GM18858 (cell line): ENCODE measurements at regions not wholly inside any gene's neighbourhood (a gene's known extent, or its start where the extent isn't known, plus 50 kb on each side); places are given as distances from the start of the nearest gene placed in this dataset.

Source experiments
- ATAC-seq: cut with Tn5 transposase; IDR thresholded peaks from one replicate; pipeline ENCODE4 v1.9.1; 2021; ENCODE audit not compliant: unreplicated experiment

DNA sequence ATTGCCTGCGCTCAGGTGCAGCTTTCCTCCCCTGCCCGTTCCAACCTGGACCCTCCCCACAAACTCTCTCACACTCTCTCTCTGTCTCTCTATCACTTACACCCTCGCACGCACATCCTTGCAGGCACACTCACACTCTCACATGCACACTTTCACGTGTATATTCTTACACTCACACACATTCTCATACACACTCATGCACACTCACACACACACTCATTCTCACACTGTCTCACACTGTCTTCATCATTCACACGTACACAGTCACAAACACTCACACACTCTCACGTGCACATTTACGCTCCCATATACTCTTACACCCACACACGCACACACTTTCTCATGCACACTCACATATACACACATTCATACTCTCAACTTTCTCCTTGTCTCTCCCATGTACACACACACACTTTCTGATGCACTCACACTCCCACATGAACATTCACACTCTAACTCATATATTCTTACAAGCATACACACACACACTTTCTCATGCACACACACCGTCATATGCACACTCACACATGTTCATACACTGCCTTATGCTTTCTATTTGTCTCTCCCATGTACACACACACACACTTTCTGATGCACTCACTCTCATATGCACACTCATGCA is 229.3 kb downstream of the SNX18 start:
- no peak for ATAC-seq

- no peak for ATAC-seq
These were observed 228.8 kb downstream of the SNX18 start for GRCh38 chr5:54746346-54746745.

DNA sequence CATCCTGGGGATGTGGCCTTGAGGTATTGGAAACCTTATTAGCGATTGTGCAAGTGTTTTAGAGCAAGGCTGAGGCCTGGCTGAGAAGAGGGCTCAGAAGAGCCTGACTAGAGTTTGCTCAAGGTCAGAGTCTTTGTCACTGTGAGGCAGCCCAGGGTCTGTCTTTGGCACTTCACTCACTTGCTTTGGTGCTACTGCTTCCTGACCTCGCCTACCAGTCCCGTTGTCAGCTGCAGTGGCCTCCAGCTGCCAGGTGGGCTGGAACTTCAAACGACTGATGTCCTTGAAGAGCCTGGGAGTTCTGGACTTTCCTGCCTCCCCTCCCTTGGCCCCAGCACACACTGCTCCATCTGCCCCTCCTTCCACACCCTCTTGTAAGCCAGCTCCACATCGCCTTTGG is 228.0 kb downstream of the SNX18 start:
- ATAC-seq = no peak

- ATAC-seq = peak; percentile 77
These were observed 226.6 kb downstream of the SNX18 start for GRCh38 chr5:54743997-54744788.

GRCh38 chr5:54743581-54743980 is 226.0 kb downstream of the SNX18 start:
- no peak for ATAC-seq

- ATAC-seq = no peak
These were observed 224.9 kb downstream of the SNX18 start for GRCh38 chr5:54742417-54742891.

- ATAC-seq = no peak
These were observed 224.2 kb downstream of the SNX18 start for GRCh38 chr5:54741711-54742110.

DNA sequence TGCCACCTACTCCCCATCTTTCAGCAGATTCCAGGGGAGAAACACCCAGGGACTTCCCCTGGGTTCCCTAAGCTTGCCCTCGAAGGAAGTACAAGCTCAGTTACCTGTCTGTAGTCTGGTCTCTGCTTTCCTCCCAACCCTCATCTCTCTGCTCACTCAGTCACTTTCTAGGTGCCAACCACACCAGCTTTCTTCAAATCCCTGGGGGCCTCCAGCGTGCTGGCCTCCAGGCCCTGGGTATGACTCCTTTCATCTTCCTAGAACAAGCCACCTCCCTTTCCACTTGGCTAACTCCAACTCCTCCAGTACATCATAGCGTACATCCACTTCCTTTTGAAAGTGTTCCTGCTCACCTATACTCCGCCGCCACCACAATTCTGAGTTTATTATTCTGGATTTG is 222.6 kb downstream of the SNX18 start:
- no peak for ATAC-seq

- no peak for ATAC-seq
These were observed 221.8 kb downstream of the SNX18 start for GRCh38 chr5:54739371-54739770.

- ATAC-seq = no peak
These were observed 221.4 kb downstream of the SNX18 start for GRCh38 chr5:54738973-54739367.

- no peak for ATAC-seq
These were observed 220.8 kb downstream of the SNX18 start for GRCh38 chr5:54738118-54738972.

- ATAC-seq = no peak
These were observed 218.6 kb downstream of the SNX18 start for GRCh38 chr5:54736003-54736797.

- no peak for ATAC-seq
These were observed 215.5 kb downstream of the SNX18 start for GRCh38 chr5:54733101-54733500.

DNA sequence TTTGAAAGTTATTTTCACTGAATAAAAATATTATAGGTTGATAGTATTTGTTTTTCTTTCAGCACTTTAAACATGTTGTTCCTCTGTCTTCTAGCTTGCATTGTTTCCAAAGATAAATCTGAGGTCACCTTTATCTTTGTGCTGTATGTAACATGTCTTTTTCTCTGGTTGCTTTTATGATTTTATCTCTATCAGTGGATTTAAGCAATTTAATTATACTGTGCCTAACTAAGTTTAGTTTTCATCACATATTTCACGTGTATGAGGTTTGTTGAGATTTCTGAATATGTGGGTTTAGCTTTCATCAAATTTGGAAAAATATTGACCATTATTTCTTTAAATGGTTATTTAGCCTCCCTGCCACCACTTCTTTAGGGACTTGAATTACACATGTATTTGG is 214.5 kb downstream of the SNX18 start:
- ATAC-seq = no peak

- ATAC-seq = no peak
These were observed 211.0 kb downstream of the SNX18 start for GRCh38 chr5:54728588-54728915.

DNA sequence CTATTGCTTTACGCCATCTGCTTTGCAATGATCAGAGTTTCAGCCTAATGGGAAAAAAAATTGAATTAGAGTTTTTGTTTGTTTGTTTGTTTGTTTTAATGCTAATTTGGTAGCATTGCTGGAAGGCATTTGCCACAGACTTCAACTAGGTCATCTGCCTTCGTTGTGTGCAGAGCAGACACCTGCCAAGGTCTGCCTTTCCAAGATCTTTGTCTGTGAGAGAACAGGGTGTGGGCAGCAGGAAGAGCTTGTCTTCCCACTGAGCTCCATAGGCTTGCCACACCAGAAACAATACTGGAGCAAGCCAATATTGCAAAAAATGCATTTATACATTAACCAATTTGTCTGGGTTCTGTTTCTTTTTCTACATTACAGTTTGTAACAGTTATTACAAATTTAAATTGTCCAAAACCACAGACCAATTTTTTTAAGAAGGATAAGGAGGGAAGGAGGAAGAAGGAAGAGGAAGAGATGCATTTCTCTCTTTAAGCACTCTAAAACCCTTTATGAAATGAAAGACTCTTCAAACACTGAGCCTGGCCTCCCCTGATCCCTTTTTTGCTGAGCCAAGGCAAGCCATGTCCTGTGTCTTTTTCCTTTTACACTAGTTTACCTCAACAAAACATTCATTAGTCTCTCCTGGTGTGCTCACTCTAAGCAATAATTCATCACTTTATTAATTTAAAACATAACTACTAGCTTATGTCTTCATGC is 210.5 kb downstream of the SNX18 start:
- ATAC-seq = no peak

- ATAC-seq = no peak
These were observed 208.1 kb downstream of the SNX18 start for GRCh38 chr5:54725391-54726280.

DNA sequence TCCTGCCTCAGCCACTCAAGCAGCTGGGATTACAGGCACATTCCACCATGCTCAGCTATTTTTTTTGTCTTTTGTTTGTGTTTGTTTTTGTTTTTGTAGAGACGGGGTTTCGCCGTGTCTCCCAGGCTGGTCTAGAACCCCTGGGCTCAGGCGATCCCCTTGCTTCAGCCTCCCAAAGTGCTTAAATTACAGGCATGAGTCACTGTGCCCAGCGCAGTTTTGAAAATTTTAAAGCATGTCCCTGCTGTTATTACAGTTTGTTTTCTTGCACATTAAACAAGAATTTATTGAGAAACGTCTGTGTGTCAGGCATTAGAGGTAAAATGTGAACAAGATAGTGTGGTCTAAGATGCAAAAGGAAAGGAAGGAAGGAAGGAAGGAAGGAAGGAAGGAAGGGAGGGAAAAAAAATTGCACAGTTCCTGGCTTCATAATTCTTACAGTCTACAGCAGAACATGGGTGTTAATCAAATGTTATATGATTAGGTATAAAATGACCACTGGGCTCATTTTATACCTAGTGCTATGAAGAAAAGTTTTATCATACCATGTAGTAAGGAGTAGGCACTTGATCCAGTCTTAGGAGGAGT is 205.4 kb downstream of the SNX18 start:
- ATAC-seq = no peak
